AG04449 (cell line): ENCODE measurements at regions not wholly inside any gene's neighbourhood (a gene's known extent, or its start where the extent isn't known, plus 50 kb on each side); places are given as distances from the start of the nearest gene placed in this dataset.

Experiments
- CTCF ChIA-PET: fragments of 350-600 bp; formaldehyde crosslinking; extraction: SDS; loops from one replicate; lab custom pipeline; 2021; ENCODE audit warnings: antibody characterized with exemption; lab: Yijun Ruan, JAX
- POLR2A ChIA-PET: fragments of 400-600, 350-600 bp; formaldehyde crosslinking; extraction: SDS; loops from one replicate; lab custom pipeline; 2020; ENCODE audit warnings: antibody characterized with exemption, inconsistent platforms; lab: Yijun Ruan, JAX
- DNase-seq: peaks from one replicate; pipeline ENCODE4 v3.0.0-alpha.2; 2010; ENCODE audit warnings: low read depth, low spot score
- H3K4me3 ChIP-seq: 2 replicates; pipeline ENCODE4 v1.5.1; 2011; ENCODE audit warnings: low read depth, mild to moderate bottlenecking, control low read depth, low read length
- TF ChIP-seq, protein P1 (sequence below): IDR thresholded peaks from one replicate; pipeline ENCODE4 v1.5.1; 2011; ENCODE audit warnings: mild to moderate bottlenecking, moderate library complexity, low read length, control low read depth, inconsistent platforms; ENCODE audit not compliant: insufficient read depth; ENCODE audit errors: missing control alignments

DNA sequence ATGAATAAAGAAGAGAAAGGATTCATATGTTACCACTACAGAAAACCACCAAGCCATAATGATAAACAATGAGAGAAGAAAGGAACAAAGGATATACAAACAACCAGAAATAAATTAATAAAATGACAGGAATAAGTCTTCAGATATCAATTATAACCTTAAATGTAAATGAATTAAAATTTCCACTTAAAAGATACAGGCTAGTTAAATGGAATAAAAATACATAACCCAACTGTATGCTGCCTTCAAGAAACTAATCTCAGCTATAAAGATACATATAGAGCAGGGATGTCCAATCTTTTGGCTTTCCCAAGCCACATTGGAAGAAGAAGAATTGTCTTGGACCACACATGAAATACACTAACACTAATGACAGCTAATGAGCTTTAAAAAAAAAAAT, 135.9 kb upstream of the GJE1 start:
- H3K4me3 ChIP-seq, result no peak overlapping the region
- POLR2A ChIA-PET, result no interaction called here
- TF ChIP-seq, protein P1, sequence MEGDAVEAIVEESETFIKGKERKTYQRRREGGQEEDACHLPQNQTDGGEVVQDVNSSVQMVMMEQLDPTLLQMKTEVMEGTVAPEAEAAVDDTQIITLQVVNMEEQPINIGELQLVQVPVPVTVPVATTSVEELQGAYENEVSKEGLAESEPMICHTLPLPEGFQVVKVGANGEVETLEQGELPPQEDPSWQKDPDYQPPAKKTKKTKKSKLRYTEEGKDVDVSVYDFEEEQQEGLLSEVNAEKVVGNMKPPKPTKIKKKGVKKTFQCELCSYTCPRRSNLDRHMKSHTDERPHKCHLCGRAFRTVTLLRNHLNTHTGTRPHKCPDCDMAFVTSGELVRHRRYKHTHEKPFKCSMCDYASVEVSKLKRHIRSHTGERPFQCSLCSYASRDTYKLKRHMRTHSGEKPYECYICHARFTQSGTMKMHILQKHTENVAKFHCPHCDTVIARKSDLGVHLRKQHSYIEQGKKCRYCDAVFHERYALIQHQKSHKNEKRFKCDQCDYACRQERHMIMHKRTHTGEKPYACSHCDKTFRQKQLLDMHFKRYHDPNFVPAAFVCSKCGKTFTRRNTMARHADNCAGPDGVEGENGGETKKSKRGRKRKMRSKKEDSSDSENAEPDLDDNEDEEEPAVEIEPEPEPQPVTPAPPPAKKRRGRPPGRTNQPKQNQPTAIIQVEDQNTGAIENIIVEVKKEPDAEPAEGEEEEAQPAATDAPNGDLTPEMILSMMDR, result no peak
- no peak for DNase-seq
- CTCF ChIA-PET, result no interaction called here

DNA sequence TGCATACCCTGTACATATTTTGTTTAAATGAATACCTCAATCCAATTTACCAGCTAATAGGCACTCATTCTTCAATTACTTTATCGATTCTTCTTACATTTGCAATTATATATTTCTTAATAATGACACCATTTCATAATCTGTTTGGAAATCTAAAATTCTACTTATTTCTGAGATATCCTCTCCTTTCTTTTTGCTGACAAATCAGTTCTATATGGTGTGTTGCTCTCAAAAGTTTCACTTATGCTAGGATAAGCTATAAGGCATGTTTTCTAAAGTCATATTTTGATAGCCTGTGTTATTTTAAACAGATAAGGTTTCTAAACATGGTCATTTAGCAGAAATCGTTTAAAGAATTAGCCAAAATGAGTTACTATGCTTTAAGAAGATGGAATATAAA, 140.6 kb upstream of the GJE1 start:
- TF ChIP-seq, protein P1, result no peak
- ChIA-PET CTCF (interaction anchor here (1.2 to 7.4 kb wide), 5 partner anchors 8 to 122 kb away, joined by 4 to 99 read pairs (median 25); no protein-coding TSS in a partner anchor), POLR2A (no interaction called here)
- no peak for DNase-seq
- H3K4me3 ChIP-seq, result no peak overlapping the region

DNA sequence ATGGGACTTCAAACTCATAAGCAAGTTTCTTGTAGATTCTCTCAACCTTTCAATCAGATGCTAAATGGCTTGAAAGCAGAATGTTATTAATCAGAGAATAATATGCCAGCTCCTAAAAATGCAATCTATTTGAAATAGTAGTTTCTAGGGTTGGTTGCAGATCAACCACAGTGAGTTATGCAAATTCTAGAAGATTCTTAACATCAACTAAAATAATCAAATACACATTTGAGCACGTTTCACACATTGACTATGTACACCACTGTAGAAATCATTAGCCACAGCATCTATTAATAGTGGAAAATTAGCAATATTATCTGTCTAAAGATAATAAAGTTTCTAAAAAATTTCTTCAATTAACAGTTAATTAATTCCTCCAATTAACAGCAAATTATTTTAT, 141.9 kb upstream of the GJE1 start:
- TF ChIP-seq, protein P1, result no peak
- no peak overlapping the region for H3K4me3 ChIP-seq
- POLR2A ChIA-PET, result no interaction called here
- CTCF ChIA-PET, result interaction anchor here (0.9 to 7.4 kb wide), 11 partner anchors 10 to 165 kb away, joined by 3 to 99 read pairs (median 4); no protein-coding TSS in a partner anchor
- DNase-seq, result no peak

DNA sequence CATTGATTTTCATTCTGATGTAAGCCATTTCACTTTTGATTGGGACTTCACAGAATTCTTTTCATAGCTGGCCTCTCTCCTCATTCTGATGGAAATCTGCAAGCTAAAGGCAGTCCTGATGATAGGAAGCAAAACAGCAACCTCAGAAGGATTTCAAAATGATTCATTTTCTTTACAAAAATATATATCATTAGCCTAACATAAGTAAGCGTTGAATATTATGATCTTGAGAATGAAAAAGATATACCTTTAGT, 143.1 kb upstream of the GJE1 start:
- POLR2A ChIA-PET, result interaction anchor here (0.8 kb wide), 2 partner anchors 24 to 121 kb away, joined by 3 read pairs; no protein-coding TSS in a partner anchor
- H3K4me3 ChIP-seq, result no peak overlapping the region
- no peak for DNase-seq
- CTCF ChIA-PET, result interaction anchor here (0.8 to 7.4 kb wide), 40 partner anchors 8 to 313 kb away, joined by 3 to 99 read pairs (median 4); no protein-coding TSS in a partner anchor
- TF ChIP-seq, protein P1, result no peak

DNA sequence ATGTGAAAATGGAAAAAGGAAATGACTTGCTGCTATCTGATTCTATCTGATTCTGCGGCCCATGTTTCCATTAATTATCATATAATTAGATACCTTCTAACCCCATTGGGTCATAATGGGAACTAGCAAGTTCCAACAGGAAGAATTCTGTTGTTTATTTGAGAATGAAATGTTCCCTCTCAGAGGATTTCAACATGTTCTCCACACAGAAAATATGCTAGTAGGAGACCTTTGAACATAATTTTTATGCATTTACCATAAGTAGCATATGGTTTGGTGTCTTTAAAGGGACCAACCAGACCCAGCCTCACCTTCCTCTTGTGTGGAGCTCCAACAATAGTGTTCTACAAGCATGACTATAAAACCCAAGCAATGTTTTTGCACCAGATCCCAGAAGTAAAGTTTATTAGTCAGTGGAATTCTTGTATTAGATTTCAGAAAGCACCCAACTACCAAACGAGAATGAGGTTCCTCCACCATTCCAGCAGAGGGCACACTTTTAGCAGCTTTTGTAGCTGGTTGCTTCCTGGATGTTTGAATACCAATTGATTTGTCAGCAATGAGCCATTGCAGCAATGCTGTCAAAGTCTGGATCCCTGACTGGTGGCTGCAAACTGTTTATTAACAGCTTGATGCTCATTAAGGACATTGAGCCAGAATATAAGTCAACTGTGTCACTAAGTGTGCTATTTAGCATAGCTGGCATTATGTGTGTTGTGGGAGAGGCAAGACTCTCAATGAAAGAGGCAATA, 143.6 kb upstream of the GJE1 start:
- CTCF ChIA-PET, result interaction anchor here (0.7 to 7.4 kb wide), 40 partner anchors 9 to 312 kb away, joined by 3 to 99 read pairs (median 4); no protein-coding TSS in a partner anchor
- no peak for DNase-seq

DNA sequence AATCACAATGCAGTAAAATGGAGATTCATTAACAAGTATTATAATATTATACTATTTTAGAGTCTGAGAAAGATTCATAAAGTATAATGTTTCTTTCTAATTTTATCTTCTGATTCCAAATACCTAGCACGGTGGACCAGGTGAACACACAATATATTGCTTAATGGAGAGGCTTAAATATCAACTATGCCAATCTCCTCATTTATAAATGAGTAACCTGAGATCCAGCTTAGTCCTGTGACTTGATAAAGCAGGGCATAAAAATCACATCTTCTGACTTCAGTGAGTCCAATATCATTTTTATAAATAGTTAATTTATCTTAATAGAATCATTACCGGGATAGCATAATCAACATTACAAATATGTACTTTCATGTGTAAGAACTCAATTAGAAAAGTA, 144.4 kb upstream of the GJE1 start:
- ChIA-PET CTCF (interaction anchor here (1.2 to 7.4 kb wide), 7 partner anchors 10 to 220 kb away, joined by 3 to 99 read pairs (median 10); no protein-coding TSS in a partner anchor), POLR2A (no interaction called here)
- TF ChIP-seq, protein P1, result no peak
- no peak overlapping the region for H3K4me3 ChIP-seq
- no peak for DNase-seq

More for the DNA sequence above, 143.6 kb upstream of the GJE1 start:
- H3K4me3 ChIP-seq, result no peak overlapping the region
- TF ChIP-seq, protein P1, result peak; percentile 79
- POLR2A ChIA-PET, result interaction anchor here (0.8 kb wide), 2 partner anchors 24 to 122 kb away, joined by 3 read pairs; no protein-coding TSS in a partner anchor
